Peyer's patch (tissue), 4 donors: ENCODE measurements at regions not wholly inside any gene's neighbourhood (a gene's known extent, or its start where the extent isn't known, plus 50 kb on each side); places are given as distances from the start of the nearest gene placed in this dataset.
"Not testable (repeated sequence)": the region's sequence is repeated elsewhere in the genome, so short reads cannot be mapped to it uniquely, and the experiment has no call there.

Source experiments
- DNase-seq, 3 donors: peaks; one replicate each; pipeline ENCODE4 v3.0.0-alpha.2; 2017 to 2019
- H3K27ac ChIP-seq, 4 donors: fragments of 200-600 bp; sonication (generic); one replicate each; pipeline ENCODE4 v1.5.1; 2016 to 2019
- H3K27me3 ChIP-seq, 2 donors: fragments of 200-600 bp; sonication (generic); one replicate each; pipeline ENCODE4 v1.5.1; 2019
- H3K36me3 ChIP-seq, 3 donors: fragments of 200-600 bp; sonication (generic); one replicate each; pipeline ENCODE4 v1.5.1; 2016 to 2019
- H3K4me1 ChIP-seq, 4 donors: fragments of 200-600 bp; sonication (generic); one replicate each; pipeline ENCODE4 v1.5.1; 2016 to 2019
- H3K4me3 ChIP-seq, 4 donors: fragments of 200-600 bp; sonication (generic); 1 replicate in 3 of 4; 2 replicates in 1 of 4; pipeline ENCODE4 v1.5.1; 2016 to 2019; ENCODE audit warnings: mild to moderate bottlenecking in 1 of 4
- H3K9me3 ChIP-seq, 4 donors: fragments of 200-600 bp; sonication (generic); one replicate each; pipeline ENCODE4 v1.5.1; 2016 to 2019; ENCODE audit warnings: mild to moderate bottlenecking in 1 of 4
- CTCF ChIP-seq, 6 experiments: fragments of 450-650 bp in 4 of 6; fragments of 200-600 bp in 2 of 6; sonication (generic) in 1 of 6; IDR thresholded peaks; one replicate each; pipeline ENCODE4 v1.5.1; 2017 to 2019; ENCODE audit warnings: antibody characterized with exemption in 6 of 6, mild to moderate bottlenecking in 3 of 6, moderate library complexity in 1 of 6
- POLR2A ChIP-seq, 2 donors: fragments of 450-650 bp; IDR thresholded peaks; one replicate each; pipeline ENCODE4 v1.5.1; 2017; ENCODE audit warnings: antibody characterized with exemption in 2 of 2, mild to moderate bottlenecking in 2 of 2, moderate library complexity in 2 of 2

DNA sequence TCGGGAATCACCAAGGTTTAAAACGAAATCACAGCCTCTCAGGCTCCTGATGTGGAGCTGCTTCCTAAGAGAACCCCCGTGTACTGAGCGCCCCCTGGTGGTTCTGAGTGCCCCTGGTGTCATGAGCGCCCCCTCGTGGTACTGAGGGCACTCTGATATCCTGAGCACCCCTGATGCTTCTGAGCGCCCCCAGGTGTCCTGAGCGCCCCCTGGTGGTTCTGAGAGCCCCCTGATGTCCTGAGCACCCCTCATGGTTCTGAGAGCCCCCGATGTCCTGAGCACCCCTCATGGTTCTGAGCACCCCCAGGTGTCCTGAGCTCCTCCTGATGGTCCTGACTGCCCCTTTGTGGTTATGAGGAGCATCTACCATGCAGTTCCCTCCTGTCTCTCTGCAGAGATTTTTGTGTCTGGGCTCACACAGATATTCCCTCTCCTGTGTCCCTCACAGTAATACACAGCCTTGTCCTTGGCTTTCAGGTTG lies 1092.1 kb downstream of the TMEM121 start:
- H3K27me3 ChIP-seq, H3K4me1 ChIP-seq, H3K4me3 ChIP-seq, H3K9me3 ChIP-seq, H3K27ac ChIP-seq, H3K36me3 ChIP-seq: not testable (repeated sequence)
- peak in 5 of 6 experiments; percentile 38 to 60 (median 45) for TF ChIP-seq CTCF (IDR thresholded peaks at IDR 0.05)
- DNase-seq = peak in 2 of 3 donors; percentile 75 to 87

DNA sequence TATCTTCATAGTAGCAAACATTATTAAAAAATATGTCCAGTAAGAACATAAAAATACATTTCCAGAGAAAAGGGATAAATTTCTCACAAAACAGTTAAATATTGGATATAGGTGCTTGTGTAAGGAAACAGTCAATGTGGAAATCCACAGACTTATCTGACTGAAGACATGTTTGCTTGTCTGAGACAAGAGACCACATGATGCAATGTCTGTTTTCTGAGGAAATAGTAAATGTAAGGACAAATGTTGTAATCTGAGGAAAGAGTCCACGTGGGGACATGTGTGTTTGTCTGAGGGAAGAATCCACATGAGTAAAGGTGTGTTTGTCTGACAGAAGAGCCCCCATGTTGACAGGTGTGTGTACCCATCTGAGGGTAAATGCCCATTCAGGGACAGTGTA lies 1093.2 kb downstream of the TMEM121 start:
- Histone ChIP-seq H3K4me1 (no peaks in the 10 kb centered on the region), H3K9me3 (no peaks in the 10 kb centered on the region), H3K27me3 (no peaks in the 10 kb centered on the region), H3K4me3 (no peak overlapping the region), H3K27ac (no peak overlapping the region), H3K36me3 (no peaks in the 10 kb centered on the region)
- DNase-seq = no peak
- TF ChIP-seq POLR2A (IDR thresholded peaks at IDR 0.05) (no peak), CTCF (IDR thresholded peaks at IDR 0.05) (no peak)

DNA sequence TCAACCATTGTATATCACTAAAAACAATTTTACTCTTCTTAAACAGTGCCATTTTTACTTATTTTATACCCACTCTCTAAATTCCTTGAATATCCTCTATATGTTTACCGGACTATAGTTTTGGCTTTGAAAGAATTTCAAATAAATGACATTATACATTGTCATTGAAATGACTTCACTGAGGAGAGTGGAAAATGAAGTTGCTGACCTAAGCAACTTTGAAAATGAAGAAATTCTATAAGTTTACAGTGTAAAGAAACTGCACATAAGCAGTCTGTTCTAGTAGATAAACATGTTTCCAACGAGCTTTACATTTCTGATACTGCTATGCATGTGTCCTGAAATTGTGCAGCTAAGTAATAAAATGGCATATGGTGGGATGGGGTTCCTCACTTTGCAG lies 1094.0 kb downstream of the TMEM121 start:
- no peak overlapping the region for H3K27ac ChIP-seq

GRCh38 chr14:106622200-106622745 lies 1095.9 kb downstream of the TMEM121 start:
- DNase-seq = peak in 1 of 3 donors; percentile 50
- Histone ChIP-seq H3K36me3 (no peaks in the 10 kb centered on the region), H3K27ac (no peak overlapping the region), H3K27me3 (no peaks in the 10 kb centered on the region), H3K9me3 (no peaks in the 10 kb centered on the region), H3K4me3 (no peak overlapping the region), H3K4me1 (no peaks in the 10 kb centered on the region)
- TF ChIP-seq POLR2A (IDR thresholded peaks at IDR 0.05) = no peak
- TF ChIP-seq CTCF (IDR thresholded peaks at IDR 0.05) = no peak

More for the DNA sequence above, 1094.0 kb downstream of the TMEM121 start:
- no peaks in the 10 kb centered on the region for H3K36me3 ChIP-seq
- H3K4me1 ChIP-seq = no peaks in the 10 kb centered on the region
- H3K9me3 ChIP-seq = no peaks in the 10 kb centered on the region
- TF ChIP-seq CTCF (IDR thresholded peaks at IDR 0.05) = no peak
- TF ChIP-seq POLR2A (IDR thresholded peaks at IDR 0.05) = no peak
- no peak for DNase-seq
- no peaks in the 10 kb centered on the region for H3K27me3 ChIP-seq
- H3K4me3 ChIP-seq = no peak overlapping the region

DNA sequence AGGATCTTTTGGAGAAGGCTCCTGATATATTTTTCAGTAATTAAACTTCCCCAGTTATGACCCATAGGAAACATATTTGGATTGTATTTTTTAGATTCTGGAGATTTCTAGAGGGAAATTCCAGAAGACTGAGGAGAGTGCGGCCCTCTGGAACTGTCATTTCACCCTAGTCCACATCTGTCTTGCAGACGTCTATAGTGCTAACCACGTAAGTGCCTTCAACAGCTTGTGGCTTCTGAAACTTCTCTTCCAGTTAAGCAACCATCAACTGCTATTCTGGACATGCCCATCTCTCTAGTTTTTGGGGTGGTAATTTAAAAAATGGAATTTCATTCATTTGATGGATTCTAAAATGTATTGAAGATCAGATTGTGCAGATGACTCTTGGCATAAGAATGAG lies 1098.8 kb downstream of the TMEM121 start:
- Histone ChIP-seq H3K4me3 (no peak overlapping the region), H3K9me3 (no peaks in the 10 kb centered on the region), H3K36me3 (no peaks in the 10 kb centered on the region), H3K27ac (no peak overlapping the region), H3K27me3 (no peaks in the 10 kb centered on the region), H3K4me1 (no peaks in the 10 kb centered on the region)
- no peak for DNase-seq
- TF ChIP-seq CTCF (IDR thresholded peaks at IDR 0.05) (no peak), POLR2A (IDR thresholded peaks at IDR 0.05) (no peak)

DNA sequence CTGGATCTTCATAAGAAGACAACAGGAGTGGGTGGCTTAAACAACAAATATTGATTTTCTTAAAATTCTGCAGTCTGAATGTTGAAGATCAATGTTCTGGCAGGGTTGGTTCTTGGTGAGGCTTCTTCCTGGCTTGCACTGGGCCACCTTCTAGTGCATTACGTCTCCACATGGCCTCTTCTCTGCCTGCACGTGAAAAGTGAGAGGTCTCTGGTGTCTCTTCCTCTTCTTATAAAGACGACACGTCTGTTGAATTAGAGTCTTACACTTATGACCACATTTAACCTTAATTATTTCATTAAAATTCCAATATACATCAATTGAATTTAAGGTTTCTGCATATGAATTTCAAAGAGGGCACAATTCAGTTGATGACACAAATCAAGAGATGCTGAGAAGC lies 1100.1 kb downstream of the TMEM121 start:
- H3K4me1 ChIP-seq, DNase-seq, H3K36me3 ChIP-seq, H3K4me3 ChIP-seq, H3K9me3 ChIP-seq, H3K27me3 ChIP-seq, H3K27ac ChIP-seq: not testable (repeated sequence)
